IMR-90 (cell line): ENCODE measurements at regions not wholly inside any gene's neighbourhood (a gene's known extent, or its start where the extent isn't known, plus 50 kb on each side); places are given as distances from the start of the nearest gene placed in this dataset.

Source experiments
- CTCF ChIP-seq: conservative IDR thresholded peaks from 2 replicates; pipeline ENCODE4 v1.5.1; 2012; ENCODE audit warnings: mild to moderate bottlenecking, low read depth, low read length, improper control_type of control experiment
- FOS ChIP-seq: fragments of 150-350 bp; IDR thresholded peaks from 2 replicates; pipeline ENCODE4 v1.6.1; 2016; ENCODE audit warnings: low read depth, low read length
- MAZ ChIP-seq: IDR thresholded peaks from 2 replicates; pipeline ENCODE4 v1.6.1; 2012; ENCODE audit warnings: low read depth, mild to moderate bottlenecking, low read length, improper control_type of control experiment, moderate library complexity, borderline replicate concordance
- RAD21 ChIP-seq: IDR thresholded peaks from 2 replicates; pipeline ENCODE4 v1.6.1; 2012; ENCODE audit warnings: low read length, improper control_type of control experiment
- RFX5 ChIP-seq: IDR thresholded peaks from 2 replicates; pipeline ENCODE4 v1.8.0; 2012; ENCODE audit warnings: low read depth, mild to moderate bottlenecking, low read length, moderate library complexity

GRCh38 chr13:74338341-74338740 lies 204.1 kb upstream of the KLF12 start:
- TF ChIP-seq CTCF (no peak), RAD21 (no peak), MAZ (no peak), RFX5 (no peak), FOS (no peak)
